Sigmoid colon (tissue), 6 donors: ENCODE measurements at regions not wholly inside any gene's neighbourhood (a gene's known extent, or its start where the extent isn't known, plus 50 kb on each side); places are given as distances from the start of the nearest gene placed in this dataset.

Experiments
- DNase-seq: peaks from one replicate; pipeline ENCODE4 v3.0.0-alpha.2; 2019
- H3K27ac ChIP-seq, 4 donors: fragments of 200-600 bp; sonication (generic); one replicate each; pipeline ENCODE4 v1.5.1; 2016 to 2019; ENCODE audit warnings: mild to moderate bottlenecking in 1 of 4
- H3K27me3 ChIP-seq, 3 donors: fragments of 200-600 bp; sonication (generic); one replicate each; pipeline ENCODE4 v1.5.1; 2019; ENCODE audit warnings: mild to moderate bottlenecking in 1 of 3
- H3K36me3 ChIP-seq, 4 donors: fragments of 200-600 bp; sonication (generic); one replicate each; pipeline ENCODE4 v1.5.1; 2016 to 2019
- H3K4me1 ChIP-seq, 4 donors: fragments of 200-600 bp; sonication (generic); one replicate each; pipeline ENCODE4 v1.5.1; 2017 to 2019
- H3K4me3 ChIP-seq, 4 donors: fragments of 200-600 bp; sonication (generic); one replicate each; pipeline ENCODE4 v1.5.1; 2017 to 2019; ENCODE audit warnings: mild to moderate bottlenecking in 2 of 4, moderate library complexity in 1 of 4
- H3K9me3 ChIP-seq, 4 donors: fragments of 200-600 bp in 3 of 4; sonication (generic) in 3 of 4; one replicate each; pipeline versions ENCODE4 v1.5.1 to v1.6.1; 2013 to 2019
- EP300 ChIP-seq, 4 donors: sonication (generic); formaldehyde crosslinking; IDR thresholded peaks; one replicate each; pipeline ENCODE4 v1.6.1; 2017; ENCODE audit warnings: antibody characterized with exemption in 4 of 4
- POLR2A ChIP-seq, 2 donors: fragments of 450-650 bp; IDR thresholded peaks; one replicate each; pipeline ENCODE4 v1.6.1; 2016; ENCODE audit warnings: antibody characterized with exemption in 2 of 2, mild to moderate bottlenecking in 2 of 2, moderate library complexity in 2 of 2
- POLR2AphosphoS5 ChIP-seq, 4 donors: sonication (generic); formaldehyde crosslinking; IDR thresholded peaks; one replicate each; pipeline ENCODE4 v1.6.1; 2017; ENCODE audit warnings: antibody characterized with exemption in 4 of 4
- WGBS, 2 donors: extraction: QIAGEN DNeasy Blood & Tissue Kit; methylation state at CpG; one replicate each; pipeline ENCODE4 v1.1.7; 2013; 5-methylcytosine and 5-hydroxymethylcytosine counted together
- intact Hi-C: fragments of 100-400 bp; cut with DNase I; formaldehyde crosslinking; loops from one replicate; pipeline ENCODE4 v1.15.1; 2023
- TF ChIP-seq, protein P1 (sequence below), 4 experiments: fragments of 450-650 bp in 3 of 4; fragments of 200-600 bp in 1 of 4; IDR thresholded peaks; one replicate each; pipeline ENCODE4 v1.5.1; 2016 to 2019; ENCODE audit warnings: antibody characterized with exemption in 4 of 4, mild to moderate bottlenecking in 3 of 4, moderate library complexity in 2 of 4
- donor health status: healthy with polysubstance abuse.
- donor health status: healthy.

DNA sequence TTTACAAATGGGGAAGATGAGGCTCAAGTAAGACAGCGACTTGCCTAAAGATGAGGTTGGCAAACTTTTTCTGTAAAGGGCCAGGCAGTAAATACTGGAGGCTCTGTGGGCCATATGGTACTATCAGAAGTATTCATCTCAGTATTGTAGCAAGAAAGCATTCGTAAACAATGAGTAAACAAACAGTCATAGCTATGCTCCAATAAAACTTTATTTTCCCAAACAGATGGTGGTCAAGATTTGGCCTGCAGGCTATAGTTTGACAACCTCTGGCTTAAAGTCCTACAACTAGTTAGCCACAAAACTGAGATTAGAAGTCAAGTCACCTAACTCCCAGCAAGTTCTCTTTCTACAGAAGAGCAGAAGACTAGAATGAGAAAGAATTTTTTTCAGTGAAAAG, 177.0 kb upstream of the NECTIN3 start:
- no peaks in the 10 kb centered on the region for H3K27me3 ChIP-seq
- 87 to 88% methylated on average over 2 of the region's 2 CpGs for WGBS, 2 donors
- H3K36me3 ChIP-seq = no peaks in the 10 kb centered on the region
- no peaks in the 10 kb centered on the region for H3K4me1 ChIP-seq
- H3K4me3 ChIP-seq = no peak overlapping the region
- no peak for TF ChIP-seq POLR2A (IDR thresholded peaks at IDR 0.05)
- TF ChIP-seq, protein P1, sequence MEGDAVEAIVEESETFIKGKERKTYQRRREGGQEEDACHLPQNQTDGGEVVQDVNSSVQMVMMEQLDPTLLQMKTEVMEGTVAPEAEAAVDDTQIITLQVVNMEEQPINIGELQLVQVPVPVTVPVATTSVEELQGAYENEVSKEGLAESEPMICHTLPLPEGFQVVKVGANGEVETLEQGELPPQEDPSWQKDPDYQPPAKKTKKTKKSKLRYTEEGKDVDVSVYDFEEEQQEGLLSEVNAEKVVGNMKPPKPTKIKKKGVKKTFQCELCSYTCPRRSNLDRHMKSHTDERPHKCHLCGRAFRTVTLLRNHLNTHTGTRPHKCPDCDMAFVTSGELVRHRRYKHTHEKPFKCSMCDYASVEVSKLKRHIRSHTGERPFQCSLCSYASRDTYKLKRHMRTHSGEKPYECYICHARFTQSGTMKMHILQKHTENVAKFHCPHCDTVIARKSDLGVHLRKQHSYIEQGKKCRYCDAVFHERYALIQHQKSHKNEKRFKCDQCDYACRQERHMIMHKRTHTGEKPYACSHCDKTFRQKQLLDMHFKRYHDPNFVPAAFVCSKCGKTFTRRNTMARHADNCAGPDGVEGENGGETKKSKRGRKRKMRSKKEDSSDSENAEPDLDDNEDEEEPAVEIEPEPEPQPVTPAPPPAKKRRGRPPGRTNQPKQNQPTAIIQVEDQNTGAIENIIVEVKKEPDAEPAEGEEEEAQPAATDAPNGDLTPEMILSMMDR (IDR thresholded peaks at IDR 0.05) = no peak
- no peak for TF ChIP-seq POLR2AphosphoS5 (IDR thresholded peaks at IDR 0.05)
- no peak for TF ChIP-seq EP300 (IDR thresholded peaks at IDR 0.05)
- intact Hi-C loops = no loop called here
- DNase-seq = no peak
- H3K27ac ChIP-seq = no peak overlapping the region
- no peaks in the 10 kb centered on the region for H3K9me3 ChIP-seq

DNA sequence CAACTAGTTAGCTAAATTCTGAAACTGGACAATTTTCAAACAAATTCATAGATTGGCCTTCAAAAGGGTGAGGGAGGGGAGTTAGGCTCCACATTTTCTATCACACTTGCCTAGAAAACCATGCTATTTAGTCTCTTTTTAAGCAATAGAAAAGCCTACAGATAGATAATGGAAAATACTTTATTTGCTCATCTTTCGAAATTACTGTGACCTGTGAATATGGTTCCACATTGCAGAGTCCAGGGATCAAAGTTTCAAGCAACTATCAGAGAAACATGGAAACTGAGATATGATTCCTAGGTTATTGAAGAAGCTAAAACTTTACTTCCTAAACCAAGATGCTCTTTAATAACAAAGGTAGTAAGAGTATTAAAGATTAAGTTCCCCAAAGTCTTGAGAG, 176.6 kb upstream of the NECTIN3 start:
- H3K9me3 ChIP-seq = no peaks in the 10 kb centered on the region
- H3K27me3 ChIP-seq = no peaks in the 10 kb centered on the region
- 83 to 95% methylated on average over 1 of the region's 1 CpG for WGBS, 2 donors
- no peak for TF ChIP-seq EP300 (IDR thresholded peaks at IDR 0.05)
- TF ChIP-seq POLR2A (IDR thresholded peaks at IDR 0.05) = no peak
- TF ChIP-seq POLR2AphosphoS5 (IDR thresholded peaks at IDR 0.05) = no peak
- TF ChIP-seq, protein P1 (IDR thresholded peaks at IDR 0.05) = no peak
- peaks cover 0 to under 1% (median 0%) of the 10 kb centered on the region in 4 donors for H3K4me1 ChIP-seq
- H3K4me3 ChIP-seq = no peak overlapping the region
- H3K36me3 ChIP-seq = no peaks in the 10 kb centered on the region
- intact Hi-C loops = no loop called here
- no peak overlapping the region for H3K27ac ChIP-seq
- DNase-seq = no peak

DNA sequence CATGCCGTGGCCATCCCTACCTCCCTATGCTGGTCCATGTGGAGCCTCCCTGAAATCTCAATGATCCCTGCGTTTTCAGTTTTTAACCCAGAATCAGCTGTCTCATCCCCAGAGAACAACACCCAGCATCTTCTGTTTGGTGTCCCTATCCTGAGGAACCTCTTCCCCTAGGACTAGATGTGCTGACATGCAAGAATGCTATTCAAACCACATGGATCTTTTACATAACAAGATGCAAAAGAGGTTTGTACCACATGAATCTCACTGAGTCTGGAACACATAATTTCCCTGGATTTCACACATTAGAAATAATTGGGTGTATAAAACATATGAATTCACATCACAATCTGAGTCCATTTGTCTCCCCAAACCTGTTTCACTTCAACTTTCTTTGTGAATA, 174.6 kb upstream of the NECTIN3 start:
- TF ChIP-seq EP300 (IDR thresholded peaks at IDR 0.05) = no peak
- no peak overlapping the region for H3K27ac ChIP-seq
- no peak overlapping the region for H3K4me3 ChIP-seq
- H3K36me3 ChIP-seq = no peaks in the 10 kb centered on the region
- H3K4me1 ChIP-seq = peaks cover 0 to 8% (median 4%) of the 10 kb centered on the region in 4 donors
- no peaks in the 10 kb centered on the region for H3K27me3 ChIP-seq
- 85 to 94% methylated on average over 2 of the region's 2 CpGs for WGBS, 2 donors
- intact Hi-C loops = no loop called here
- no peak for DNase-seq
- H3K9me3 ChIP-seq = no peaks in the 10 kb centered on the region

DNA sequence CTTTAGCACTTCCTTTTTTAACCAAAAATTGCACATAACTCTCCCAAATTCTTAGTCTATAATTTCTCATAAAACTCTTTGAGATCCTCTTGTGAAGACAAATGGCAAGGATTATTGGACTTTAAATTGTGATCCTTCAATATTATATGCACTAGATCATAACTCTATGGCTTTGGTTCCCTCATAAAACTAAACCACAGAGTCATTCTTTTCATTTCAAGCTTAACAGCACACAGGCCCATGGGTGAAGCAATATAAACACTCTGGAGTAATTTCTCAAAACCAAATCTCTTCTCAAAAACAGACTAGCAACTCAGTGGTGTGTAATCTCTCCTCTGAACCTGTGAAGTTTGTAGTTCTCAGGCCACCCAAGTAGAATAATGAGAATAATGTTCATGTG, 171.0 kb upstream of the NECTIN3 start:
- H3K4me3 ChIP-seq = no peak overlapping the region
- no peak for DNase-seq
- H3K27ac ChIP-seq = no peak overlapping the region
- peaks cover 0 to 8% (median 4%) of the 10 kb centered on the region in 4 donors for H3K4me1 ChIP-seq
- no peaks in the 10 kb centered on the region for H3K36me3 ChIP-seq
- TF ChIP-seq, protein P1 (IDR thresholded peaks at IDR 0.05) = no peak
- TF ChIP-seq POLR2A (IDR thresholded peaks at IDR 0.05) (no peak), POLR2AphosphoS5 (IDR thresholded peaks at IDR 0.05) (no peak), EP300 (IDR thresholded peaks at IDR 0.05) (no peak)
- no peaks in the 10 kb centered on the region for H3K27me3 ChIP-seq
- H3K9me3 ChIP-seq = no peaks in the 10 kb centered on the region
- intact Hi-C loops = no loop called here

DNA sequence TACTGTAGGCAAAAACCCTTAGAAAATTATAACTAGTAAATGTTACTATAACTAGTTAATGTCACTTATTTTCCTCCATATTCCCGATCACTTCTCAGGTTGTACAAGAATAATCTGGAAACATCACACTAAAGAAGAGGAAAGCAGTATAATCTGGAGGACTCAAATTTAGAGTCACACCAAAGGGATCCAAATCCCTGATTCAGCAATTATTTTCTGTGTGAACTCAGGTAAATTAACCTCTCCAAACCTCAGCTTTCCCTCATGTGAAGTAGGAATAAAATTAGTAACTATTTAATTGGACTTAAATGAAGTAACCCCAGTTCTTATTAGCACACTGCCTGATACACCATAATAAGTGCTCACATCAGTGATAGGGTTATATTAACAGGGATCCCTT, 170.1 kb upstream of the NECTIN3 start:
- no peak for TF ChIP-seq POLR2AphosphoS5 (IDR thresholded peaks at IDR 0.05)
- TF ChIP-seq EP300 (IDR thresholded peaks at IDR 0.05) = no peak
- TF ChIP-seq, protein P1 (IDR thresholded peaks at IDR 0.05) = no peak
- TF ChIP-seq POLR2A (IDR thresholded peaks at IDR 0.05) = no peak
- WGBS, 2 donors = 84 to 93% methylated on average over 1 of the region's 1 CpG

More for the DNA sequence above, 170.1 kb upstream of the NECTIN3 start:
- intact Hi-C loops = no loop called here
- no peaks in the 10 kb centered on the region for H3K27me3 ChIP-seq
- no peak overlapping the region for H3K27ac ChIP-seq
- no peak for DNase-seq
- H3K36me3 ChIP-seq = no peaks in the 10 kb centered on the region
- H3K4me3 ChIP-seq = no peak overlapping the region
- no peaks in the 10 kb centered on the region for H3K9me3 ChIP-seq
- peaks cover 0 to 8% (median 4%) of the 10 kb centered on the region in 4 donors for H3K4me1 ChIP-seq
